22Rv1 (cell line): ENCODE measurements at regions not wholly inside any gene's neighbourhood (a gene's known extent, or its start where the extent isn't known, plus 50 kb on each side); places are given as distances from the start of the nearest gene placed in this dataset.

Experiments
- ZFX ChIP-seq: fragments of 450-650 bp; IDR thresholded peaks from 2 replicates; pipeline ENCODE4 v1.6.1; 2017; ENCODE audit warnings: antibody characterized with exemption, borderline replicate concordance
- TF ChIP-seq, protein P1 (sequence below): fragments of 450-650 bp; IDR thresholded peaks from 2 replicates; pipeline ENCODE4 v1.5.1; 2017; ENCODE audit warnings: mild to moderate bottlenecking

- TF ChIP-seq, protein P1, sequence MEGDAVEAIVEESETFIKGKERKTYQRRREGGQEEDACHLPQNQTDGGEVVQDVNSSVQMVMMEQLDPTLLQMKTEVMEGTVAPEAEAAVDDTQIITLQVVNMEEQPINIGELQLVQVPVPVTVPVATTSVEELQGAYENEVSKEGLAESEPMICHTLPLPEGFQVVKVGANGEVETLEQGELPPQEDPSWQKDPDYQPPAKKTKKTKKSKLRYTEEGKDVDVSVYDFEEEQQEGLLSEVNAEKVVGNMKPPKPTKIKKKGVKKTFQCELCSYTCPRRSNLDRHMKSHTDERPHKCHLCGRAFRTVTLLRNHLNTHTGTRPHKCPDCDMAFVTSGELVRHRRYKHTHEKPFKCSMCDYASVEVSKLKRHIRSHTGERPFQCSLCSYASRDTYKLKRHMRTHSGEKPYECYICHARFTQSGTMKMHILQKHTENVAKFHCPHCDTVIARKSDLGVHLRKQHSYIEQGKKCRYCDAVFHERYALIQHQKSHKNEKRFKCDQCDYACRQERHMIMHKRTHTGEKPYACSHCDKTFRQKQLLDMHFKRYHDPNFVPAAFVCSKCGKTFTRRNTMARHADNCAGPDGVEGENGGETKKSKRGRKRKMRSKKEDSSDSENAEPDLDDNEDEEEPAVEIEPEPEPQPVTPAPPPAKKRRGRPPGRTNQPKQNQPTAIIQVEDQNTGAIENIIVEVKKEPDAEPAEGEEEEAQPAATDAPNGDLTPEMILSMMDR = no peak
- no peak for TF ChIP-seq ZFX
Observed at GRCh38 chr2:23204685-23205242, 180.2 kb upstream of the KLHL29 start.
